Lower leg skin (tissue), 3 donors: ENCODE measurements at regions not wholly inside any gene's neighbourhood (a gene's known extent, or its start where the extent isn't known, plus 50 kb on each side); places are given as distances from the start of the nearest gene placed in this dataset.

Experiments used
- CTCF ChIP-seq, 3 donors: fragments of 450-650 bp; IDR thresholded peaks; one replicate each; pipeline ENCODE4 v1.5.1; 2016; ENCODE audit warnings: antibody characterized with exemption in 3 of 3, mild to moderate bottlenecking in 3 of 3, moderate library complexity in 2 of 3
- POLR2A ChIP-seq, 2 donors: fragments of 450-650 bp; IDR thresholded peaks; one replicate each; pipeline ENCODE4 v1.6.1; 2016 to 2017; ENCODE audit warnings: antibody characterized with exemption in 2 of 2, mild to moderate bottlenecking in 1 of 2, moderate library complexity in 1 of 2

GRCh38 chr12:32964981-32965585 lies 68.5 kb upstream of the PKP2 start:
- no peak for TF ChIP-seq CTCF (IDR thresholded peaks at IDR 0.05)
- no peak for TF ChIP-seq POLR2A (IDR thresholded peaks at IDR 0.05)
